T-cell (primary cell): ENCODE measurements at regions not wholly inside any gene's neighbourhood (a gene's known extent, or its start where the extent isn't known, plus 50 kb on each side); places are given as distances from the start of the nearest gene placed in this dataset.

ENCODE experiments used
- ATAC-seq, 4 experiments: fragments of 200-7000 bp in 3 of 4; fragments of 150-1000 bp in 1 of 4; cut with Tn5 transposase; replicated peaks in 1 of 4; 1 replicate in 3 of 4; 2 replicates in 1 of 4; pipeline ENCODE4 v1.10.0; 2021; ENCODE audit warnings: moderate library complexity in 3 of 4, mild to moderate bottlenecking in 2 of 4, moderate number of reproducible peaks in 1 of 4
- CTCF ChIA-PET, 2 donors: fragments of 300-600 bp; sonication (Branson Sonifier 250); formaldehyde crosslinking; loops; one replicate each; lab custom pipeline; 2022; ENCODE audit warnings: antibody characterized with exemption in 2 of 2; lab: Charles Lee
- POLR2A ChIA-PET, 2 donors: fragments of 300-600 bp; sonication (Branson Sonifier 250); formaldehyde crosslinking; loops; one replicate each; lab custom pipeline; 2022; ENCODE audit warnings: antibody characterized with exemption in 2 of 2; lab: Charles Lee
- DNase-seq, 35 experiments: peaks; one replicate each; pipeline versions ENCODE4 v3.0.0 to v3.0.0-alpha.2; 2013 to 2023
- H3K27ac ChIP-seq: one replicate; pipeline ENCODE4 v1.5.1; 2013; ENCODE audit warnings: low read length
- H3K27me3 ChIP-seq, 2 experiments: replicated peaks in 1 of 2; 1 replicate in 1 of 2; 2 replicates in 1 of 2; pipeline versions ENCODE4 v1.6.1 to v1.7.0; 2013; ENCODE audit warnings: low read length in 1 of 2, mixed read lengths in 1 of 2; ENCODE audit not compliant: control insufficient read depth in 2 of 2, insufficient read depth in 2 of 2; ENCODE audit errors: extremely low read depth in 1 of 2
- H3K36me3 ChIP-seq, 2 donors: 1 replicate in 1 of 2; 2 replicates in 1 of 2; pipeline versions ENCODE4 v1.6.1 to v1.7.0; 2013; ENCODE audit warnings: low read length in 1 of 2; ENCODE audit not compliant: control insufficient read depth in 2 of 2, insufficient read depth in 1 of 2; ENCODE audit errors: extremely low read depth in 1 of 2
- H3K4me1 ChIP-seq, 2 experiments: 1 replicate in 1 of 2; 2 replicates in 1 of 2; pipeline versions ENCODE4 v1.6.1 to v1.7.0; 2013; ENCODE audit warnings: low read length in 2 of 2, mixed read lengths in 1 of 2; ENCODE audit not compliant: insufficient read depth in 2 of 2, control insufficient read depth in 1 of 2; ENCODE audit errors: extremely low read depth in 1 of 2
- H3K4me3 ChIP-seq, 2 donors: 1 replicate in 1 of 2; 2 replicates in 1 of 2; pipeline versions ENCODE4 v1.5.1 to v1.7.0; 2013; ENCODE audit warnings: mild to moderate bottlenecking in 2 of 2, low read length in 1 of 2, moderate library complexity in 1 of 2; ENCODE audit not compliant: control insufficient read depth in 1 of 2; ENCODE audit errors: extremely low read depth in 1 of 2
- H3K9me3 ChIP-seq: 2 replicates; pipeline ENCODE4 v1.7.0; 2013
- H3K27ac Mint-ChIP-seq, 2 donors: one replicate each; pipeline ENCODE4 v1.8.0; 2020 to 2021; ENCODE audit warnings: mild to moderate bottlenecking in 2 of 2, mixed read lengths in 2 of 2
- H3K27me3 Mint-ChIP-seq, 2 donors: one replicate each; pipeline ENCODE4 v1.8.0; 2021 to 2022; ENCODE audit warnings: mixed read lengths in 2 of 2
- H3K36me3 Mint-ChIP-seq: one replicate; pipeline ENCODE4 v1.8.0; 2021; ENCODE audit warnings: mixed read lengths
- H3K4me1 Mint-ChIP-seq, 3 donors: one replicate each; pipeline ENCODE4 v1.8.0; 2020 to 2022; ENCODE audit warnings: mixed read lengths in 3 of 3, mild to moderate bottlenecking in 1 of 3
- H3K4me3 Mint-ChIP-seq, 3 donors: one replicate each; pipeline ENCODE4 v1.8.0; 2020 to 2022; ENCODE audit warnings: mild to moderate bottlenecking in 3 of 3, mixed read lengths in 3 of 3, moderate library complexity in 3 of 3
- H3K9me3 Mint-ChIP-seq, 3 donors: one replicate each; pipeline ENCODE4 v1.8.0; 2020 to 2022; ENCODE audit warnings: mixed read lengths in 3 of 3
- WGBS: methylation state at CpG from one replicate; pipeline ENCODE4 v1.1.5; 2013; ENCODE audit warnings: missing lambda C conversion rate; ENCODE audit not compliant: insufficient coverage; 5-methylcytosine and 5-hydroxymethylcytosine counted together

- no peaks in the 10 kb centered on the region for H3K36me3 ChIP-seq
- no peaks in the 10 kb centered on the region for H3K4me1 Mint-ChIP-seq
- H3K4me3 Mint-ChIP-seq = no peak overlapping the region
- DNase-seq (no peak), ATAC-seq (no peak)
- no peaks in the 10 kb centered on the region for H3K36me3 Mint-ChIP-seq
- no peak overlapping the region for H3K27ac ChIP-seq
- H3K27me3 Mint-ChIP-seq = peaks cover 34 to 44% of the 10 kb centered on the region in 2 donors
- no peaks in the 10 kb centered on the region for H3K9me3 ChIP-seq
- POLR2A ChIA-PET = no interaction called here
- no peaks in the 10 kb centered on the region for H3K9me3 Mint-ChIP-seq
- H3K27ac Mint-ChIP-seq = no peak overlapping the region
- CTCF ChIA-PET = no interaction called here
- no peak overlapping the region for H3K4me3 ChIP-seq
- no peaks in the 10 kb centered on the region for H3K4me1 ChIP-seq
- 43% methylated on average over 22 of the region's 29 CpGs for WGBS
- H3K27me3 ChIP-seq = peaks cover 0 to 38% of the 10 kb centered on the region in 2 experiments
Measured at GRCh38 chr1:3954170-3955169, 54.4 kb upstream of the C1orf174 start.

- CTCF ChIA-PET = no interaction called here
- Histone ChIP-seq H3K27ac (no peak overlapping the region), H3K4me1 (no peaks in the 10 kb centered on the region), H3K4me3 (no peak overlapping the region), H3K36me3 (no peaks in the 10 kb centered on the region), H3K9me3 (no peaks in the 10 kb centered on the region), H3K27me3 (peaks cover 0 to 38% of the 10 kb centered on the region in 2 experiments)
- Mint-ChIP-seq H3K27me3 (peaks cover 31 to 44% of the 10 kb centered on the region in 2 donors), H3K36me3 (no peaks in the 10 kb centered on the region), H3K4me3 (no peak overlapping the region), H3K4me1 (no peaks in the 10 kb centered on the region), H3K27ac (no peak overlapping the region), H3K9me3 (no peaks in the 10 kb centered on the region)
- ATAC-seq = no peak
- WGBS = 82% methylated on average over 17 of the region's 18 CpGs
- no peak for DNase-seq
- POLR2A ChIA-PET = no interaction called here
Measured at GRCh38 chr1:3955196-3955772, 55.2 kb upstream of the C1orf174 start.

DNA sequence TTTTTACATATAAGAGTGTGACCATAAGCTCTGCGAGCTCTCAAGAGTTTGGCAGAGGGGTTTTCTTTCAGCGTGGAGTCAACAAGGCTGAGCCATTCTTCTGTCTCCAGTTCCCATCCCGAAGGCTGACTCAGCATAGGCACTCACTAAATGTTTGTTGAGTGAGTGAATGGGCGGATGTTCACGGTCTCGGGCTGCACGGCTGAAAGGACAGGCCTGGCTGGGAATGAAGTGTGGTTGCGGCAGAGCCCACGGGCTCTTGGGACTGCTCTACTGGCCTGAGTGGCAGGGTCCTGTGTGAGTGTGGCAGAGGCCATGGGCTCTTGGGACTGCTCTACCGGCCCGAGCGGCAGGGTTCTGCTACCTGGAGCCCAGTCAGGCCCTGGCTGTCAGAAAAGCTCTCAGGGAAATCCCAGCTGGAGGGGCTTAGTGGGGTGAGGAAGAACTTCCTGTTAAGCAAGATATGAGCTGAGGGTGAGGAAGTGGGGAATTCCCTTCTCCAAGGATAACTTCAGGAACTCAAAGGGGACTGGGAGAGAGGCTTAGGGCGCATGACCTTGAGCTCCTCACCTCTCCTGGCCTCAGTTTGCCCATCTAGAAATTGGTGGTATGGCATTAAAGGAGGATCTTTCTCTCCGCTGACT is 56.6 kb upstream of the C1orf174 start:
- no peaks in the 10 kb centered on the region for H3K36me3 Mint-ChIP-seq
- Histone ChIP-seq H3K4me3 (no peak overlapping the region), H3K4me1 (no peaks in the 10 kb centered on the region), H3K27me3 (peaks cover 0 to 37% of the 10 kb centered on the region in 2 experiments), H3K9me3 (no peaks in the 10 kb centered on the region), H3K36me3 (no peaks in the 10 kb centered on the region), H3K27ac (no peak overlapping the region)
- H3K4me3 Mint-ChIP-seq = no peak overlapping the region
- DNase-seq (no peak), ATAC-seq (no peak)
- no peaks in the 10 kb centered on the region for H3K4me1 Mint-ChIP-seq
- ChIA-PET POLR2A (no interaction called here), CTCF (no interaction called here)
- no peak overlapping the region for H3K27ac Mint-ChIP-seq
- H3K9me3 Mint-ChIP-seq = no peaks in the 10 kb centered on the region
- 89% methylated on average over 10 of the region's 14 CpGs for WGBS
- H3K27me3 Mint-ChIP-seq = peaks cover 28 to 38% of the 10 kb centered on the region in 2 donors

GRCh38 chr1:3959361-3959760 is 59.3 kb upstream of the C1orf174 start:
- POLR2A ChIA-PET = no interaction called here
- ATAC-seq = no peak
- 84% methylated on average over 12 of the region's 12 CpGs for WGBS
- Mint-ChIP-seq H3K36me3 (no peaks in the 10 kb centered on the region), H3K4me3 (no peak overlapping the region), H3K4me1 (no peaks in the 10 kb centered on the region), H3K27ac (no peak overlapping the region), H3K9me3 (no peaks in the 10 kb centered on the region), H3K27me3 (peaks cover 14% of the 10 kb centered on the region in 2 donors)
- Histone ChIP-seq H3K36me3 (no peaks in the 10 kb centered on the region), H3K27me3 (peaks cover 0 to 24% of the 10 kb centered on the region in 2 experiments), H3K4me3 (no peak overlapping the region), H3K9me3 (no peaks in the 10 kb centered on the region), H3K4me1 (no peaks in the 10 kb centered on the region), H3K27ac (no peak overlapping the region)
- DNase-seq = no peak
- CTCF ChIA-PET = no interaction called here

DNA sequence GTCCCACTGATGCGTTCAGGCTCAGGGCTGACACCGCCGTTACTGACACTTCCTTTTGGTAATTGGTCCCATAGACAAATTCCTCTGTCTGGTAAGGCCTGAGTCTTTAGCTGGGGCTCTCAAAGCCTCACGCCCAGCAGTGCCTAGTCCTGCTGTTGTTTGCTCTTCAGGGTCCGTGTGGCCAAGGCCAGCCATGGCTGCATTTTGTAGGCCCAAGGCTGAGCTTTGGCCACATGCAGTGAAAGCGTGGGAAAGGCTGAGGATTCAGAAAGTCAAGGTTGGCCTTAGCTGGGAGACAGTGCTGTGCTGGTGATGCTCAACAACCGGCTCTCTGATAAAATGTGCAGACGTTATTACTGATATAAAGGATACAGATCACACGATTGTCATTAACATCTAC is 63.5 kb upstream of the C1orf174 start:
- POLR2A ChIA-PET = no interaction called here
- 86% methylated on average over 6 of the region's 9 CpGs for WGBS
- no peak for ATAC-seq

GRCh38 chr1:3965693-3966092 is 65.6 kb upstream of the C1orf174 start:
- no peak overlapping the region for H3K27ac ChIP-seq
- H3K4me1 ChIP-seq = no peaks in the 10 kb centered on the region
- Mint-ChIP-seq H3K9me3 (peaks cover 0 to 5% (median 0%) of the 10 kb centered on the region in 3 donors), H3K36me3 (no peaks in the 10 kb centered on the region), H3K4me1 (no peaks in the 10 kb centered on the region), H3K4me3 (no peak overlapping the region), H3K27ac (no peak overlapping the region), H3K27me3 (peaks cover 6 to 16% of the 10 kb centered on the region in 2 donors)
- WGBS = 66% methylated on average over 4 of the region's 6 CpGs
- H3K27me3 ChIP-seq = peaks cover 0 to 15% of the 10 kb centered on the region in 2 experiments
- H3K9me3 ChIP-seq = no peaks in the 10 kb centered on the region
- H3K36me3 ChIP-seq = no peaks in the 10 kb centered on the region
- CTCF ChIA-PET = no interaction called here
- DNase-seq (no peak), ATAC-seq (no peak)
- H3K4me3 ChIP-seq = no peak overlapping the region
- POLR2A ChIA-PET = no interaction called here

More for the DNA sequence above, 63.5 kb upstream of the C1orf174 start:
- Mint-ChIP-seq H3K4me1 (no peaks in the 10 kb centered on the region), H3K27me3 (peaks cover 6 to 13% of the 10 kb centered on the region in 2 donors), H3K27ac (no peak overlapping the region), H3K36me3 (no peaks in the 10 kb centered on the region), H3K9me3 (peaks cover 0 to 5% (median 0%) of the 10 kb centered on the region in 3 donors), H3K4me3 (no peak overlapping the region)
- Histone ChIP-seq H3K4me3 (no peak overlapping the region), H3K27ac (no peak overlapping the region), H3K36me3 (no peaks in the 10 kb centered on the region), H3K9me3 (no peaks in the 10 kb centered on the region), H3K4me1 (no peaks in the 10 kb centered on the region), H3K27me3 (peaks cover 0 to 15% of the 10 kb centered on the region in 2 experiments)
- CTCF ChIA-PET = no interaction called here
- no peak for DNase-seq
